Uterus (tissue), 3 donors: ENCODE measurements at regions not wholly inside any gene's neighbourhood (a gene's known extent, or its start where the extent isn't known, plus 50 kb on each side); places are given as distances from the start of the nearest gene placed in this dataset.
"Not testable (repeated sequence)": the region's sequence is repeated elsewhere in the genome, so short reads cannot be mapped to it uniquely, and the experiment has no call there.

Experiments
- DNase-seq, 2 donors: peaks; one replicate each; pipeline ENCODE4 v3.0.0-alpha.2; 2019 to 2020
- H3K27ac ChIP-seq, 2 donors: fragments of 200-600 bp; sonication (generic); 1 replicate in 1 of 2; 2 replicates in 1 of 2; pipeline ENCODE4 v1.5.1; 2016 to 2018
- H3K27me3 ChIP-seq, 2 donors: fragments of 200-600 bp; sonication (generic); one replicate each; pipeline ENCODE4 v1.5.1; 2018 to 2019; ENCODE audit warnings: control low read depth in 1 of 2
- H3K36me3 ChIP-seq, 2 donors: fragments of 200-600 bp; sonication (generic); one replicate each; pipeline ENCODE4 v1.5.1; 2019; ENCODE audit warnings: control low read depth in 1 of 2
- H3K4me1 ChIP-seq, 2 donors: fragments of 200-600 bp; sonication (generic); one replicate each; pipeline ENCODE4 v1.5.1; 2018 to 2019; ENCODE audit warnings: control low read depth in 1 of 2
- H3K4me3 ChIP-seq, 2 donors: fragments of 200-600 bp; sonication (generic); 1 replicate in 1 of 2; 2 replicates in 1 of 2; pipeline ENCODE4 v1.5.1; 2018 to 2019; ENCODE audit warnings: mild to moderate bottlenecking in 1 of 2
- H3K9me3 ChIP-seq, 2 donors: fragments of 200-600 bp; sonication (generic); one replicate each; pipeline ENCODE4 v1.5.1; 2019; ENCODE audit warnings: control low read depth in 1 of 2
- POLR2A ChIP-seq, 2 donors: fragments of 450-650 bp; IDR thresholded peaks; one replicate each; pipeline ENCODE4 v1.6.1; 2016; ENCODE audit warnings: antibody characterized with exemption in 2 of 2, mild to moderate bottlenecking in 1 of 2, moderate library complexity in 1 of 2
- intact Hi-C: fragments of 100-400 bp; cut with DNase I; formaldehyde crosslinking; loops from one replicate; pipeline ENCODE4 v1.15.1; 2023; ENCODE audit warnings: low total_unique reads
- TF ChIP-seq, protein P1 (sequence below), 4 experiments: fragments of 200-600 bp in 2 of 4; fragments of 450-650 bp in 2 of 4; sonication (generic) in 2 of 4; IDR thresholded peaks; one replicate each; pipeline ENCODE4 v1.5.1; 2016 to 2019; ENCODE audit warnings: antibody characterized with exemption in 4 of 4, mild to moderate bottlenecking in 2 of 4, moderate library complexity in 1 of 4
- donor health status: DM: yes; HTN: yes; CAD: no.

DNA sequence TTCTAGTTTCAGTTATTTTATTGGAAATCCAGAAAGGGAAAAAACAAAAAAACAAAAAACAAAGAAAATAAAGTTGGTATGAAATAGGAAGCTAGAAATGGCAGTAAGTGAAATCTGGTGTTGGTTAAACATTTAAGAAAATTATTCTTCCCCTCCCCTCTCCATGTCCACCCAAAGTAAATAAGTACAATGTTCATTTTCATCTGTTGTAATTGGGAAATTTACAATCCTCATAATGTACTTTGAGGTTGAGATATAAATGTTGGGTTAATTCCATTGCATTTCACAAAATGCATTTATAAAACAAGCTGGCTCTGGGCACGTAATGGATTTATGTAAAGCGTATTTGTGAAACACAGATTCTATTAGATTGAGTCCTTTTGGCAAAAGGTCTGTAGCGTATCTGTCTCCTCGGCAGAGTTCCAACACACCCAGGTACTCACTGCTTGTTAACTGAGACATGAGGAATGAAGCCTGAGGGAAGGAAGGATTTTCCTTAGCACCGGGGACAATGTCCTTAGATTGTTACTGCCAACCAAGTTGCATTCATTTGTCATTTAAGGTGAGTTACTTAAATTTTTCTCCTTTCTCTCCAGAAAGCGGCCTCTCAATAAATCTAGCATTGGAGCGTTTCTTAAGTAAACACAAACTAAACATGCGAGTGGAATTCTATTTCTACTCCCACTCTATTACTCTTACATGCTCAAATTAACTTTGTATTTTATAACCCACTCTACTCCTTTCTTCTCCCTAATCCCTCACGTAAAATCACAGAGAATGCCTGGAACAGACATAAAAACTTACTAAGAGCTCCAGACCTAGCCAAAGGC, 912.3 kb upstream of the WWC1 start:
- Histone ChIP-seq H3K27me3 (no peaks in the 10 kb centered on the region), H3K9me3 (no peaks in the 10 kb centered on the region), H3K4me1 (no peaks in the 10 kb centered on the region), H3K36me3 (no peaks in the 10 kb centered on the region), H3K27ac (no peak overlapping the region), H3K4me3 (no peak overlapping the region)
- no peak for DNase-seq
- TF ChIP-seq, protein P1, sequence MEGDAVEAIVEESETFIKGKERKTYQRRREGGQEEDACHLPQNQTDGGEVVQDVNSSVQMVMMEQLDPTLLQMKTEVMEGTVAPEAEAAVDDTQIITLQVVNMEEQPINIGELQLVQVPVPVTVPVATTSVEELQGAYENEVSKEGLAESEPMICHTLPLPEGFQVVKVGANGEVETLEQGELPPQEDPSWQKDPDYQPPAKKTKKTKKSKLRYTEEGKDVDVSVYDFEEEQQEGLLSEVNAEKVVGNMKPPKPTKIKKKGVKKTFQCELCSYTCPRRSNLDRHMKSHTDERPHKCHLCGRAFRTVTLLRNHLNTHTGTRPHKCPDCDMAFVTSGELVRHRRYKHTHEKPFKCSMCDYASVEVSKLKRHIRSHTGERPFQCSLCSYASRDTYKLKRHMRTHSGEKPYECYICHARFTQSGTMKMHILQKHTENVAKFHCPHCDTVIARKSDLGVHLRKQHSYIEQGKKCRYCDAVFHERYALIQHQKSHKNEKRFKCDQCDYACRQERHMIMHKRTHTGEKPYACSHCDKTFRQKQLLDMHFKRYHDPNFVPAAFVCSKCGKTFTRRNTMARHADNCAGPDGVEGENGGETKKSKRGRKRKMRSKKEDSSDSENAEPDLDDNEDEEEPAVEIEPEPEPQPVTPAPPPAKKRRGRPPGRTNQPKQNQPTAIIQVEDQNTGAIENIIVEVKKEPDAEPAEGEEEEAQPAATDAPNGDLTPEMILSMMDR (IDR thresholded peaks at IDR 0.05), result no peak
- TF ChIP-seq POLR2A (IDR thresholded peaks at IDR 0.05), result no peak
- intact Hi-C loops, result no loop called here

- TF ChIP-seq, protein P1 (IDR thresholded peaks at IDR 0.05), result no peak
- TF ChIP-seq POLR2A (IDR thresholded peaks at IDR 0.05), result no peak
- no peaks in the 10 kb centered on the region for H3K9me3 ChIP-seq
- H3K27me3 ChIP-seq, result no peaks in the 10 kb centered on the region
- H3K27ac ChIP-seq, result no peak overlapping the region
- no peaks in the 10 kb centered on the region for H3K36me3 ChIP-seq
- no peaks in the 10 kb centered on the region for H3K4me1 ChIP-seq
- intact Hi-C loops, result no loop called here
- no peak for DNase-seq
- no peak overlapping the region for H3K4me3 ChIP-seq
These were observed 910.0 kb upstream of the WWC1 start for GRCh38 chr5:167381457-167381856.

- Histone ChIP-seq H3K4me3 (no peak overlapping the region), H3K4me1 (no peaks in the 10 kb centered on the region), H3K27me3 (no peaks in the 10 kb centered on the region), H3K36me3 (no peaks in the 10 kb centered on the region), H3K27ac (no peak overlapping the region), H3K9me3 (no peaks in the 10 kb centered on the region)
- no peak for DNase-seq
- intact Hi-C loops, result no loop called here
- no peak for TF ChIP-seq POLR2A (IDR thresholded peaks at IDR 0.05)
- TF ChIP-seq, protein P1 (IDR thresholded peaks at IDR 0.05), result no peak
These were observed 901.9 kb upstream of the WWC1 start for GRCh38 chr5:167389537-167389936.

DNA sequence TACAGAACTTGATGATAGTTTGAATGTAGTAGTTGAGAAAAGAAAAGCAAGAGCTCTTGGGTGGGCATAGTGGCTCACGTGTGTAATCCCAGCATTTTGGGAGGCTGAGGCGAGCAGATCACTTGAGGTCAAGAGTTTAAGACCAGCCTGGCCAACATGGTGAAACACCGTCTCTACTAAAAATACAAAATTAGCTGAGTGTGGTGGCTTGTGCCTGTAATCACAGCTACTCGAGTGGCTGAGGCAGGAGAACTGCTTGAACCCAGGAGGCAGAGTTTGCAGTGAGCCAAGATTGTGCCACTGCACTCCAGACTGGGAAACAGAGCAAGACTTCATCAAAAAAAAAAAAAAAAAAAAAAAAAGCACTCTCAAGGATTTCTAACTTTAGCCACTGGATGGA, 900.2 kb upstream of the WWC1 start:
- H3K36me3 ChIP-seq, H3K4me1 ChIP-seq, DNase-seq, H3K27ac ChIP-seq, H3K9me3 ChIP-seq, H3K27me3 ChIP-seq, intact Hi-C loops, H3K4me3 ChIP-seq: not testable (repeated sequence)

- no peak for TF ChIP-seq POLR2A (IDR thresholded peaks at IDR 0.05)
- TF ChIP-seq, protein P1 (IDR thresholded peaks at IDR 0.05), result no peak
- no peak for DNase-seq
- no peak overlapping the region for H3K4me3 ChIP-seq
- H3K27me3 ChIP-seq, result no peaks in the 10 kb centered on the region
- H3K4me1 ChIP-seq, result no peaks in the 10 kb centered on the region
- no peak overlapping the region for H3K27ac ChIP-seq
- intact Hi-C loops, result no loop called here
- no peaks in the 10 kb centered on the region for H3K9me3 ChIP-seq
- H3K36me3 ChIP-seq, result no peaks in the 10 kb centered on the region
These were observed 899.2 kb upstream of the WWC1 start for GRCh38 chr5:167392240-167392639.
